ENCODE measurements at regions not wholly inside any gene's neighbourhood (a gene's known extent, or its start where the extent isn't known, plus 50 kb on each side); places are given as distances from the start of the nearest gene placed in this dataset.

DNA sequence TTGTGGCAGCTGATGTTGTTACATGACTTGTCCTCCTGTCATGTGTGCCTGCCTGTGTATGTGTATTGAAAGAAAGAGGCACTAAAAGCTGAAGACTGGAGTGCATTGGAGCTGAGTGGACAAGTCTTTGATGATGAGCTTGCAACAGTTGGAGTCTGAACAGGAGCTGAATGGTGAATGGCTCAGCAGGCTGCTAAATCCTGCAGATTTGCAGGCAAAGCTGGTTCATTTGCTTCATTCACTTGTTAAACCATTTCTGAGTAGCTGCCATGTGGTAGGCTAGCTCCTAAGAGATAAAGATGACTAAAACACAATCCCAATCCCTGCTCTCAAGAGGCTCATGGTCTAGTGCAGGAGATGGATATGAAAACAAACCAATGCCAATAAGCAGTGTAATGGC is 217.3 kb downstream of the CHRDL1 start:
- Histone ChIP-seq H3K9me3 (no peaks in the 10 kb centered on the region), H3K27ac (no peak overlapping the region), H3K4me1 (no peaks in the 10 kb centered on the region), H3K4me3 (replicated peaks in 1 of 3) (no peak overlapping the region), H3K36me3 (no peaks in the 10 kb centered on the region), H3K27me3 (no peaks in the 10 kb centered on the region)
- TF ChIP-seq, protein P1, sequence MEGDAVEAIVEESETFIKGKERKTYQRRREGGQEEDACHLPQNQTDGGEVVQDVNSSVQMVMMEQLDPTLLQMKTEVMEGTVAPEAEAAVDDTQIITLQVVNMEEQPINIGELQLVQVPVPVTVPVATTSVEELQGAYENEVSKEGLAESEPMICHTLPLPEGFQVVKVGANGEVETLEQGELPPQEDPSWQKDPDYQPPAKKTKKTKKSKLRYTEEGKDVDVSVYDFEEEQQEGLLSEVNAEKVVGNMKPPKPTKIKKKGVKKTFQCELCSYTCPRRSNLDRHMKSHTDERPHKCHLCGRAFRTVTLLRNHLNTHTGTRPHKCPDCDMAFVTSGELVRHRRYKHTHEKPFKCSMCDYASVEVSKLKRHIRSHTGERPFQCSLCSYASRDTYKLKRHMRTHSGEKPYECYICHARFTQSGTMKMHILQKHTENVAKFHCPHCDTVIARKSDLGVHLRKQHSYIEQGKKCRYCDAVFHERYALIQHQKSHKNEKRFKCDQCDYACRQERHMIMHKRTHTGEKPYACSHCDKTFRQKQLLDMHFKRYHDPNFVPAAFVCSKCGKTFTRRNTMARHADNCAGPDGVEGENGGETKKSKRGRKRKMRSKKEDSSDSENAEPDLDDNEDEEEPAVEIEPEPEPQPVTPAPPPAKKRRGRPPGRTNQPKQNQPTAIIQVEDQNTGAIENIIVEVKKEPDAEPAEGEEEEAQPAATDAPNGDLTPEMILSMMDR (IDR thresholded peaks at IDR 0.05): no peak
- TF ChIP-seq POLR2A (IDR thresholded peaks at IDR 0.05): no peak
- no peak for DNase-seq
- intact Hi-C loops (cut with DNase I): no loop called here

DNA sequence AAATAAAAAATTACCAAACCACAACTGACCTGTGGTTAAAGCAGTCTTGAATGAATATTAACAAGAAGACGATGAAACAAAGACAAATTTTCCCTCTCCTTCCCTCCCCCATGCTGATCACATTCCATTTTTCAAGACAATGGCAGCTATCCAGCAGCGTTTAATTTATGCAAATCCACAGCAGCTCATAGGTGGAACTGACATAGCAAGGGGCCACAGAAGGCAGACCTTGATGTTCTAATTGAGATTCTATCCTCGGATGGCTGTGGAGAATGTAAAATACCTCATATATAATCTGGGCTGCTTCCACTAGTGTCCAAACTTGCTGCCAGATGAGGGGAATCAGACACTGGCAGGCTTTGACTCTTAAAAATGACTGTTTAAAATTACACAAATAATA is 211.5 kb downstream of the CHRDL1 start:
- WGBS, 2 donors: 54 to 64% methylated on average over 3 of the region's 3 CpGs
- Histone ChIP-seq H3K4me1 (no peaks in the 10 kb centered on the region), H3K9me3 (no peaks in the 10 kb centered on the region), H3K27ac (no peak overlapping the region), H3K4me3 (replicated peaks in 1 of 3) (no peak overlapping the region), H3K36me3 (no peaks in the 10 kb centered on the region), H3K27me3 (no peaks in the 10 kb centered on the region)
- TF ChIP-seq, protein P1 (IDR thresholded peaks at IDR 0.05): no peak
- TF ChIP-seq POLR2A (IDR thresholded peaks at IDR 0.05): no peak
- intact Hi-C loops (cut with DNase I): no loop called here
- no peak for DNase-seq

DNA sequence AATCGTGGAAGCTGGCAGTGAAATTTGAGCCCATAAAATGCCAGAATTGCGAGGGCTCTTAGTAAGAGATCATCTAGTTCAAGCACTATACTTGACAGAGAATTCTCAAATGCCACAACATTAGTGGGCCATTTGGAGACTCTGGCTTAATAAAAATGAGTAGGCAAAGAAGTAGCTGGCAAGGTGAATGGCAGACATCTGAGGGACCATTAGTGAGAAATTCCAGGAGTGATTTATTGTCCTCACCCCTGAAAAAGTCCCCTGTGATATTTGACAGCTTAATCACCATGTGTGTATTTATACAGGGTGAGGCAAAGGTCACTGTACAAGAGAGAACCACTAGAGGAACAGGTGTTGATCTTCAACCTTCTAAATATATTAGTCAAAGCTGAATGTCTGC is 207.5 kb downstream of the CHRDL1 start:
- intact Hi-C loops (cut with DNase I): no loop called here
- no peak for DNase-seq
- H3K4me3 ChIP-seq (replicated peaks in 1 of 3): no peak overlapping the region
- H3K36me3 ChIP-seq: no peaks in the 10 kb centered on the region
- TF ChIP-seq, protein P1 (IDR thresholded peaks at IDR 0.05): no peak
- TF ChIP-seq POLR2A (IDR thresholded peaks at IDR 0.05): no peak
- H3K4me1 ChIP-seq: no peaks in the 10 kb centered on the region
- H3K27me3 ChIP-seq: no peaks in the 10 kb centered on the region
- WGBS, 2 donors: 11 to 22% methylated on average over 2 of the region's 2 CpGs
- H3K9me3 ChIP-seq: no peaks in the 10 kb centered on the region
- H3K27ac ChIP-seq: no peak overlapping the region

DNA sequence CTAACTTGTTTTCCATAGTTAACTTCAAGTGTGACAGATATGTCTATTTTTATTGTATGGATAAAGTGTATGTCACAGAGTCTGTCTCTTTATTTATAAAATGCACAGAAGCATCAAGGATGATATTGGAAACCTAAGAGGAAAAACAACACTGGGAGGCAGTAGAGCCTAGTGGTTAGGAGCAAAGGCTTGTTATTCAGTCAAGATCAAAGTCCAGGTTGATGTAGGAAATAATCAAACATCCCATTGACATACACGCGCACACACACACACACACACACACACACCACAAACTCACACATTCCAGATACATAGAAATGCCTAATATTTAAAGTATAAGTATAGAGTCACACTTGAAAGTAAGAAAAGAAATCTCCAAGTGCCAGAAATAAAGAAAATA is 206.8 kb downstream of the CHRDL1 start:
- H3K4me3 ChIP-seq (replicated peaks in 1 of 3): no peak overlapping the region
- no peaks in the 10 kb centered on the region for H3K9me3 ChIP-seq
- DNase-seq: no peak
- H3K27me3 ChIP-seq: no peaks in the 10 kb centered on the region
- 87 to 95% methylated on average over 2 of the region's 2 CpGs for WGBS, 2 donors
- intact Hi-C loops (cut with DNase I): no loop called here
- TF ChIP-seq, protein P1 (IDR thresholded peaks at IDR 0.05): no peak
- no peak for TF ChIP-seq POLR2A (IDR thresholded peaks at IDR 0.05)
- H3K36me3 ChIP-seq: no peaks in the 10 kb centered on the region
- no peak overlapping the region for H3K27ac ChIP-seq
- no peaks in the 10 kb centered on the region for H3K4me1 ChIP-seq

DNA sequence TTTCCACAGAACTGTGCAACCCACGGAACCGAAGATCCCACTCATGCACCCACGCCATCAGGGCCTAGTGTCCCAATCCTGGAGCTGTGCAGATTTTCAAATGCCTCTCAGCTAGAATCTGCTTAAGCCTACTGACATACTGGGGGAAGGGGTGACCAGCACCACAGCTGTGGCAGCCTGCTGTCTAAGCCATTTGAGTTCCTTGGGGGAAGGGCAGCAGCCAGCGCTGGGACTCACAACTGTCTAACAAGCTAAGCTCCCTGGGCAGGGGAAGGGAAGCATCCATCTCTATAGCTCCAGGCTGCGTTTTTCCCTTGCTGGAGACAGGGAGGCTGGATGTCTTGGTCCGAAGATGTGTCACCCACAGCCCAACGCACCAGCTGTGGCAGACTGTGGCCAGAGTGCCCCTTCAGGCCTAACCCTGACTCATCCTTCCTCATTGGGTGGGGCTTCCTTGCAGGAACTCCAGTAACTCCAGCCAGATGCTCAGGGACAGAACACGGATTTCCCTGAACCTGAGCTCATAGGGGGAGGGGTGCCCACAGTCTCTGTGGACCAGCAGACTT is 194.8 kb downstream of the CHRDL1 start:
- no peak for DNase-seq
- WGBS, 2 donors: 87% methylated on average over 3 of the region's 8 CpGs; no CpG with 5 or more reads in 1 of the 2 donors
- H3K4me3 ChIP-seq (replicated peaks in 1 of 3): no peak overlapping the region
- TF ChIP-seq, protein P1 (IDR thresholded peaks at IDR 0.05): no peak
- no peak for TF ChIP-seq POLR2A (IDR thresholded peaks at IDR 0.05)
- no peak overlapping the region for H3K27ac ChIP-seq
- intact Hi-C loops (cut with DNase I): no loop called here
- no peaks in the 10 kb centered on the region for H3K9me3 ChIP-seq
- H3K27me3 ChIP-seq: no peaks in the 10 kb centered on the region
- H3K4me1 ChIP-seq: no peaks in the 10 kb centered on the region
- H3K36me3 ChIP-seq: no peaks in the 10 kb centered on the region
